Keratinocyte (primary cell): ENCODE measurements at regions not wholly inside any gene's neighbourhood (a gene's known extent, or its start where the extent isn't known, plus 50 kb on each side); places are given as distances from the start of the nearest gene placed in this dataset.

ENCODE experiments used
- DNase-seq: peaks from one replicate; pipeline ENCODE4 v3.0.0-alpha.2; 2011; ENCODE audit warnings: low read depth, missing footprints, low spot score
- FAIRE-seq: peaks from 2 replicates; lab custom pipeline; 2011; peaks lifted over from hg19 to GRCh38; lab: Jason Lieb, UNC
- H2AFZ ChIP-seq: 2 replicates; pipeline ENCODE4 v1.6.0; 2012; ENCODE audit warnings: low read length, control low read depth, inconsistent platforms; ENCODE audit not compliant: control insufficient read depth
- H3K27ac ChIP-seq: 2 replicates; pipeline ENCODE4 v1.5.1; 2011; ENCODE audit warnings: low read length; ENCODE audit not compliant: control insufficient read depth, insufficient read depth
- H3K27me3 ChIP-seq: 3 replicates; pipeline ENCODE4 v1.6.0; 2011; ENCODE audit warnings: low read length; ENCODE audit not compliant: control insufficient read depth, insufficient read depth; ENCODE audit errors: extremely low read depth
- H3K36me3 ChIP-seq, 2 experiments: 2 replicates in 1 of 2; 3 replicates in 1 of 2; pipeline ENCODE4 v1.5.1; 2011; ENCODE audit warnings: low read length in 2 of 2, mild to moderate bottlenecking in 1 of 2; ENCODE audit not compliant: control insufficient read depth in 2 of 2, insufficient read depth in 2 of 2; ENCODE audit errors: extremely low read depth in 1 of 2
- H3K4me1 ChIP-seq: 3 replicates; pipeline ENCODE4 v1.5.1; 2011; ENCODE audit warnings: low read length; ENCODE audit not compliant: control insufficient read depth, insufficient read depth; ENCODE audit errors: extremely low read depth
- H3K4me2 ChIP-seq: 3 replicates; pipeline ENCODE4 v1.6.0; 2011; ENCODE audit warnings: low read depth, low read length; ENCODE audit not compliant: control insufficient read depth, insufficient read depth; ENCODE audit errors: extremely low read depth
- H3K4me3 ChIP-seq, 3 experiments: fragments of 200-600 bp in 1 of 3; sonication (generic) in 1 of 3; 2 replicates in 2 of 3; 3 replicates in 1 of 3; pipeline ENCODE4 v1.5.1; 2011 to 2016; ENCODE audit warnings: low read length in 3 of 3, mild to moderate bottlenecking in 3 of 3, control low read depth in 2 of 3, inconsistent platforms in 1 of 3, low read depth in 1 of 3, mixed read lengths in 1 of 3, mixed run types in 1 of 3, moderate library complexity in 1 of 3; ENCODE audit not compliant: control insufficient read depth in 2 of 3, insufficient read depth in 2 of 3; ENCODE audit errors: extremely low read depth in 1 of 3
- H3K79me2 ChIP-seq: 2 replicates; pipeline ENCODE4 v1.6.0; 2012; ENCODE audit warnings: low read length; ENCODE audit not compliant: control insufficient read depth, insufficient read depth
- H3K9ac ChIP-seq: 3 replicates; pipeline ENCODE4 v1.6.0; 2011; ENCODE audit warnings: low read length; ENCODE audit not compliant: control insufficient read depth, insufficient read depth; ENCODE audit errors: extremely low read depth
- H3K9me1 ChIP-seq: 3 replicates; pipeline ENCODE4 v1.6.0; 2011; ENCODE audit warnings: low read length; ENCODE audit not compliant: control insufficient read depth, insufficient read depth; ENCODE audit errors: extremely low read depth
- H3K9me3 ChIP-seq: 2 replicates; pipeline ENCODE4 v1.5.1; 2012; ENCODE audit warnings: low read depth, low read length; ENCODE audit not compliant: control insufficient read depth
- H4K20me1 ChIP-seq: 3 replicates; pipeline ENCODE4 v1.6.0; 2011; ENCODE audit warnings: low read length; ENCODE audit not compliant: control insufficient read depth, insufficient read depth; ENCODE audit errors: extremely low read depth
- EZH2 ChIP-seq: IDR thresholded peaks from one replicate; pipeline ENCODE4 v1.6.1; 2012; ENCODE audit warnings: inconsistent platforms, mild to moderate bottlenecking, low read length, moderate library complexity
- dilution Hi-C: fragments of 300-500 bp; cut with MboI; formaldehyde crosslinking; loops from one replicate; pipeline ENCODE4 v1.7.0; 2020; ENCODE audit warnings: low sequenced_read_pairs; ENCODE audit not compliant: extremely low pct_ligation_motif_present
- TF ChIP-seq, protein P1 (sequence below), 3 experiments: IDR thresholded peaks in 1 of 3; conservative IDR thresholded peaks in 1 of 3; optimal IDR thresholded peaks in 1 of 3; 2 replicates in 2 of 3; 3 replicates in 1 of 3; pipeline versions ENCODE3 to v1.5.1; 2011; ENCODE audit warnings: low read length in 3 of 3, mild to moderate bottlenecking in 3 of 3, moderate library complexity in 2 of 3, control low read depth in 1 of 3, inconsistent platforms in 1 of 3; ENCODE audit not compliant: insufficient read depth in 2 of 3; ENCODE audit errors: extremely low read depth in 1 of 3

DNA sequence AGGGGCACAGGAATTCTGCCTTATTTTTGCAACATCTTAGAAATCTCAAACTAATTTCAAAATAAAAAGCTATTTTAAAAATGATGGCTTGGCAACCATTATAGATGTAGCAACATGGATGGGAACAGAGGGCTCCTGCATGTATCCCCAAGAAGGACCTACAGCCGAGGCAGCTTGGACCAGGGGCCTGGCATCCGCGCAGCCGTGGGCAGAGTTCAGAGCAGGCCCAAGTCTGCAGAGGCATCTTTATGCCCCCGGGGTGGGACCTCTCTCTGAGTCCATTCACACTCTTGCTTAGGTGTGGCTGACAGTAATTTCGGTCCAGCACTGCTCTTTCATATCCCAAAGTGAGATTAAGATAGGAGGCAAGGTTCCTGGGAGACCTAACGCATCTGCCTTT is 425.8 kb upstream of the MYT1L start:
- Histone ChIP-seq H3K79me2 (no peaks in the 10 kb centered on the region), H3K9me1 (no peaks in the 10 kb centered on the region), H3K36me3 (no peaks in the 10 kb centered on the region), H3K27ac (no peak overlapping the region), H4K20me1 (no peaks in the 10 kb centered on the region), H3K9me3 (peaks cover 2% of the 10 kb centered on the region), H3K9ac (no peak overlapping the region), H3K27me3 (no peaks in the 10 kb centered on the region), H3K4me1 (no peaks in the 10 kb centered on the region), H2AFZ (no peak overlapping the region), H3K4me2 (no peak overlapping the region), H3K4me3 (no peak overlapping the region)
- FAIRE-seq (no peak), DNase-seq (no peak)
- TF ChIP-seq EZH2: no peak
- TF ChIP-seq, protein P1, sequence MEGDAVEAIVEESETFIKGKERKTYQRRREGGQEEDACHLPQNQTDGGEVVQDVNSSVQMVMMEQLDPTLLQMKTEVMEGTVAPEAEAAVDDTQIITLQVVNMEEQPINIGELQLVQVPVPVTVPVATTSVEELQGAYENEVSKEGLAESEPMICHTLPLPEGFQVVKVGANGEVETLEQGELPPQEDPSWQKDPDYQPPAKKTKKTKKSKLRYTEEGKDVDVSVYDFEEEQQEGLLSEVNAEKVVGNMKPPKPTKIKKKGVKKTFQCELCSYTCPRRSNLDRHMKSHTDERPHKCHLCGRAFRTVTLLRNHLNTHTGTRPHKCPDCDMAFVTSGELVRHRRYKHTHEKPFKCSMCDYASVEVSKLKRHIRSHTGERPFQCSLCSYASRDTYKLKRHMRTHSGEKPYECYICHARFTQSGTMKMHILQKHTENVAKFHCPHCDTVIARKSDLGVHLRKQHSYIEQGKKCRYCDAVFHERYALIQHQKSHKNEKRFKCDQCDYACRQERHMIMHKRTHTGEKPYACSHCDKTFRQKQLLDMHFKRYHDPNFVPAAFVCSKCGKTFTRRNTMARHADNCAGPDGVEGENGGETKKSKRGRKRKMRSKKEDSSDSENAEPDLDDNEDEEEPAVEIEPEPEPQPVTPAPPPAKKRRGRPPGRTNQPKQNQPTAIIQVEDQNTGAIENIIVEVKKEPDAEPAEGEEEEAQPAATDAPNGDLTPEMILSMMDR (optimal IDR thresholded peaks at IDR 0.05 in 1 of 3, IDR thresholded peaks at IDR 0.05 in 1 of 3, conservative IDR thresholded peaks at IDR 0.05 in 1 of 3; ENCODE audit: extremely low read depth in 1 of 3, insufficient read depth in 2 of 3, low read length in 3 of 3): no peak
- dilution Hi-C loops: no loop called here

DNA sequence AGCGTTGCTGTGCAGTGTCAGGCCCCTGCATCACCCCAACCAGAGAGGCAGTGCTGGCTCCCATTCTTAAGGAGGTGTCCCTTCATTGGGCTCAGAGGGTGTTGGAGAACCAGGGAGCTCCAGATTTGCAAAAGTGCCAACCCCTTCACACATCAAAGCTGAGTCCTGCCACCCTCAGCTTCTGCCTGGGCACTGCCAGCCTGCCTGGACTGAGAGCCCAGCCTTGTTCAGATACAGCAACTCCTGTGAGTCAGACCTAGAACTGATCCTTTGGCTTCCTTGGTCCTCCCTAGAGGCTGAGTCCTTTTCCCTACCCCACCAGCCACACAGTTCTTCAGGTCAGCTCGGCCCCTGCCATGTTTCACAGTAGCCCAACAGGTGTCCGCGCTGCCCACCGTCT is 424.9 kb upstream of the MYT1L start:
- Histone ChIP-seq H4K20me1 (no peaks in the 10 kb centered on the region), H3K9me3 (peaks cover 2% of the 10 kb centered on the region), H3K79me2 (no peaks in the 10 kb centered on the region), H3K9me1 (no peaks in the 10 kb centered on the region), H3K9ac (no peak overlapping the region), H3K27ac (no peak overlapping the region), H3K4me3 (no peak overlapping the region), H3K36me3 (no peaks in the 10 kb centered on the region), H2AFZ (no peak overlapping the region), H3K4me1 (no peaks in the 10 kb centered on the region), H3K4me2 (no peak overlapping the region), H3K27me3 (no peaks in the 10 kb centered on the region)
- no peak for TF ChIP-seq EZH2
- TF ChIP-seq, protein P1 (optimal IDR thresholded peaks at IDR 0.05 in 1 of 3, IDR thresholded peaks at IDR 0.05 in 1 of 3, conservative IDR thresholded peaks at IDR 0.05 in 1 of 3; ENCODE audit: extremely low read depth in 1 of 3, insufficient read depth in 2 of 3, low read length in 3 of 3): no peak
- no peak for FAIRE-seq
- dilution Hi-C loops: no loop called here
- DNase-seq: no peak
